Adrenal gland (tissue), 9 donors: ENCODE measurements at regions not wholly inside any gene's neighbourhood (a gene's known extent, or its start where the extent isn't known, plus 50 kb on each side); places are given as distances from the start of the nearest gene placed in this dataset.

ENCODE experiments used
- DNase-seq, 7 donors: peaks; one replicate each; pipeline ENCODE4 v3.0.0-alpha.2; 2019 to 2020
- H3K27ac ChIP-seq, 5 donors: fragments of 200-600 bp; sonication (generic) in 4 of 5; 1 replicate in 3 of 5; 2 replicates in 2 of 5; pipeline versions ENCODE4 v1.5.1 to v1.8.0; 2016 to 2020; ENCODE audit warnings: mild to moderate bottlenecking in 1 of 5
- H3K27me3 ChIP-seq: fragments of 200-600 bp; 2 replicates; pipeline ENCODE4 v1.8.0; 2021
- H3K36me3 ChIP-seq, 2 donors: fragments of 200-600 bp; replicated peaks in 1 of 2; 1 replicate in 1 of 2; 2 replicates in 1 of 2; pipeline versions ENCODE4 v1.5.1 to v1.8.0; 2018 to 2022
- H3K4me1 ChIP-seq, 2 donors: fragments of 200-600 bp; replicated peaks in 1 of 2; 1 replicate in 1 of 2; 2 replicates in 1 of 2; pipeline versions ENCODE4 v1.5.1 to v1.8.0; 2018 to 2021
- H3K4me3 ChIP-seq, 4 donors: fragments of 200-600 bp; sonication (generic) in 3 of 4; one replicate each; pipeline ENCODE4 v1.5.1; 2016 to 2018
- H3K9me3 ChIP-seq, 3 donors: fragments of 200-600 bp; sonication (generic) in 1 of 3; replicated peaks in 1 of 3; 1 replicate in 2 of 3; 2 replicates in 1 of 3; pipeline versions ENCODE4 v1.5.1 to v1.8.0; 2016 to 2021
- CTCF ChIP-seq, 6 experiments: fragments of 450-650 bp in 4 of 6; fragments of 200-600 bp in 2 of 6; sonication (generic) in 1 of 6; IDR thresholded peaks; 1 replicate in 5 of 6; 2 replicates in 1 of 6; pipeline versions ENCODE4 v1.5.1 to v1.8.0; 2016 to 2021; ENCODE audit warnings: antibody characterized with exemption in 6 of 6, mild to moderate bottlenecking in 2 of 6, moderate library complexity in 1 of 6
- POLR2A ChIP-seq, 2 donors: fragments of 450-650 bp; IDR thresholded peaks; one replicate each; pipeline ENCODE4 v1.6.1; 2017; ENCODE audit warnings: antibody characterized with exemption in 2 of 2, mild to moderate bottlenecking in 2 of 2, moderate library complexity in 1 of 2
- WGBS, 4 donors: extraction: QIAGEN DNeasy Blood & Tissue Kit in 2 of 4; methylation state at CpG; one replicate each; pipeline versions ENCODE4 v1.1.5 to v1.1.7; 2013 to 2017; 5-methylcytosine and 5-hydroxymethylcytosine counted together
- intact Hi-C, 2 donors: fragments of 100-400 bp; cut with DNase I; formaldehyde crosslinking; loops; one replicate each; pipeline versions ENCODE4 v1.14.1 to v1.15.0; 2022 to 2023
- donor health status: healthy with polysubstance abuse.
- donor health status: Bipolar disorder and iron deficiency.
- donor health status: DM: yes; HTN: yes; CAD: no.
- donor health status: DM: no; HTN: no; CAD: no.
- donor health status: DM: no; HTN: no; CAD: no.

- Histone ChIP-seq H3K36me3 (no peaks in the 10 kb centered on the region), H3K27me3 (peaks cover 7% of the 10 kb centered on the region), H3K9me3 (peaks cover 0 to 6% (median 0%) of the 10 kb centered on the region in 3 donors), H3K4me1 (no peaks in the 10 kb centered on the region), H3K27ac (no peak overlapping the region), H3K4me3 (no peak overlapping the region)
- DNase-seq, result no peak
- WGBS, 4 donors, result 66 to 76% (median 72%) methylated on average over 1 of the region's 1 CpG
- TF ChIP-seq POLR2A (IDR thresholded peaks at IDR 0.05) (no peak), CTCF (IDR thresholded peaks at IDR 0.05) (no peak)
- intact Hi-C loops, result no loop called here
Measured at GRCh38 chr10:30256084-30256483, 93.0 kb downstream of the MTPAP start.

- intact Hi-C loops, result no loop called here
- no peaks in the 10 kb centered on the region for H3K4me1 ChIP-seq
- DNase-seq, result no peak
- no peak overlapping the region for H3K27ac ChIP-seq
- peaks cover 7% of the 10 kb centered on the region for H3K27me3 ChIP-seq
- WGBS, 4 donors, result 40 to 81% (median 56%) methylated on average over 1 of the region's 1 CpG
- H3K4me3 ChIP-seq, result no peak overlapping the region
- H3K9me3 ChIP-seq, result peaks cover 0 to 6% (median 0%) of the 10 kb centered on the region in 3 donors
- TF ChIP-seq POLR2A (IDR thresholded peaks at IDR 0.05) (no peak), CTCF (IDR thresholded peaks at IDR 0.05) (no peak)
- H3K36me3 ChIP-seq, result no peaks in the 10 kb centered on the region
Measured at GRCh38 chr10:30254926-30255325, 94.2 kb downstream of the MTPAP start.

GRCh38 chr10:30248728-30249127, 100.3 kb downstream of the MTPAP start:
- Histone ChIP-seq H3K27me3 (no peaks in the 10 kb centered on the region), H3K36me3 (no peaks in the 10 kb centered on the region), H3K27ac (no peak overlapping the region), H3K4me1 (no peaks in the 10 kb centered on the region), H3K9me3 (peaks cover 0 to 5% (median 0%) of the 10 kb centered on the region in 3 donors), H3K4me3 (no peak overlapping the region)
- WGBS, 4 donors, result 90 to 97% (median 95%) methylated on average over 4 of the region's 4 CpGs
- intact Hi-C loops, result no loop called here
- no peak for DNase-seq
- TF ChIP-seq POLR2A (IDR thresholded peaks at IDR 0.05) (no peak), CTCF (IDR thresholded peaks at IDR 0.05) (no peak)

- TF ChIP-seq CTCF (IDR thresholded peaks at IDR 0.05) (no peak), POLR2A (IDR thresholded peaks at IDR 0.05) (no peak)
- Histone ChIP-seq H3K27me3 (no peaks in the 10 kb centered on the region), H3K4me3 (no peak overlapping the region), H3K9me3 (no peaks in the 10 kb centered on the region), H3K4me1 (no peaks in the 10 kb centered on the region), H3K27ac (no peak overlapping the region), H3K36me3 (no peaks in the 10 kb centered on the region)
- intact Hi-C loops, result no loop called here
- 84 to 91% (median 86%) methylated on average over 4 of the region's 4 CpGs for WGBS, 4 donors
- DNase-seq, result no peak
Measured at GRCh38 chr10:30247704-30248103, 101.4 kb downstream of the MTPAP start.
